ENCODE measurements at regions not wholly inside any gene's neighbourhood (a gene's known extent, or its start where the extent isn't known, plus 50 kb on each side); places are given as distances from the start of the nearest gene placed in this dataset.

DNA sequence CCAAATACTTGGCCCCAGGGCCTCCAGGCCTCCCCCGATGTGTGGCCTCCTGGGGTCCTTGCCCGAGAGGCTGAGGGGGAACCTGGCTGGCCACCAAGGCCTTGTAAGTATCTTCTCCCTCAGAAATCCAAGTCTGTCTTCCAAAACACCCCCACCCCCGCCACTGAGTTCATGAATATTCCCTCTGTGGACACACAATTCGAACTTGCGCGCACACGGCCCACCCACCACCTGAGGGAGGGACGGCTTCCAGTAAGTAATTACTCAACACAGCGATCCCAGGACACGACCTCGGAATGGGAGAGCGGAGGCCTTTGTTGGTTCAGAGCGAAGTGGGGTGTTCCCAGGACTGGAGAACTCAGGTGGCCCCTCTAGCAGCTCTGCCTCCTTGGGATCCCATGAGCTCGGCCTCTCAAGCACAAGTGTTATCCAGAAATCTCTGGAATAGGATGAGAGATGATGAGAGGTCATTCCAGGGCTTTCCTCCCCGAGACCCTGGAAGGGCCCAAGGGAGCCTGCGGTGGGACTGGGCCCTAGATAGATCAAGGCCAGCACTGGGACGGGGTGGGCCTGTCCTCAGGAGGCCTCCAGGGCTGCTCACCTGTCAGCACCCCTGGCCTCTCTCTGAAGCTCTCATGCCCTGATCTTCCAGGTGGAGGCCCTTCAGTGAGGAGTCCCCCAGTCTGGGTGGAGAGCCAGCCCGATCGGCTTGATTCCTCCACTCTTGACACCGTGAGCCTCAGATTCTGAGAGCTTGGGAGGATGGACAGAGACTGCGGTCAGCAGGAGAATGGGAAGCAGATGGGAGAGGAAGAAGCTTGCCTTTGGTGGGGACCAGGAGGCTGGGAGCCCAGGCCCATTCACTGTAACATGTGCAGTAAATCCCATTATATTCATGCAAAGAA lies 219.0 kb upstream of the RTL1 start:
- DNase-seq = no peak

GRCh38 chr14:101123618-101124510 lies 220.3 kb upstream of the RTL1 start:
- no peak for DNase-seq

DNA sequence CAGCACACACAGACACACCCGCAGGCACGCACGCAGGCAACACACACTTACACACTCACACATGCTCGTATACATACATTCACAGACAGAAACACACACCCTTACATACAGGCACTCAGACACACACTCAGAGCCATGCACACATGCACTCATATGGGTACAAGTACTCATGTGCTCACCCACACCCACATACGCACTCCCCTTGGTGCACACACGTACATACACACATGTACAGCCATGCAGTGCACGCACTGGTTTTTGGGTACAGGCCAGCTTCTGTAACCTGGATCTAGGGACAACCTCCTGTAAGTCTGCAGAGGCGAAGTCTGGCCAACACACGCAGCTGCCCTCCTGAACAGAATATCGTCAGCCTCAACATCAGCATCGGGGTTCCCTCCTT lies 221.3 kb upstream of the RTL1 start:
- no peak for DNase-seq

DNA sequence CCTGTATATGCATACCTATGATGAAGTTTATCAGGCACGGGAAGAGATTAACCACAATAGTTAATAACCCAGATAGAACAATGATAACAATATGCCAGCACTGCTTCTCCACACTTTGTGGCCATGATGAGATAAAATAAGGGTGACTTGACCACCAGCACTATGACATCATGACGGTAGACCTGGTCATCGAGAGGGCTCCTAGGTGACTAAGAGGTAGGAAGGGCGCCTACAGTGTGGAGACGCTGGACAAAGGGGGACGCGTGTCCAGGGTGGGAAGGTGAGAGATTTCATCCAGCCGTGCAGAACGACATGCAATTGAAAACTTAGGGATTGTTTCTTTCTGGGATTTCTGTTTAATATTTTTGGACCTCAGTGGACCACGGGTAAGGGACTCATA lies 221.8 kb upstream of the RTL1 start:
- no peak for DNase-seq

GRCh38 chr14:101125719-101126651 lies 222.5 kb upstream of the RTL1 start:
- DNase-seq = no peak

DNA sequence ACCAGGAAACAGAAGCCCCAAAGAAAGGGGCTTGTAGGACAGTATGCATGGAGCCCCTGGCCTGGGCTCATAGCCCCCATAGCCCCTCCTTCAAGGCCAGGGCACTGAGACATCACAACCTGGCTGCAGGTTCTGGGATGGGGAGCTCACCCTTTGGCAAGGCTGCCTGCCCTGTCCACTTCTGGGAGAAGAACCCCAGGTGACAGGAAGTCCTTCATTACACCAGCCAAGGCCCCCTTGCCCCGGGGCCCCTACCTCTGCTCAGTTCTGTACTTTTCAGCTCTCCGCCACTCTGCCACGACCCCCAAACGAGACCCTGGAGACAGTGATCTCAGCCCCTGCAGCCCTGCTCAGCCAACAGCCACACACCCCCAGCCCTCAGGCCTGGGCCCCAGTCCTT lies 223.2 kb upstream of the RTL1 start:
- no peak for DNase-seq

DNA sequence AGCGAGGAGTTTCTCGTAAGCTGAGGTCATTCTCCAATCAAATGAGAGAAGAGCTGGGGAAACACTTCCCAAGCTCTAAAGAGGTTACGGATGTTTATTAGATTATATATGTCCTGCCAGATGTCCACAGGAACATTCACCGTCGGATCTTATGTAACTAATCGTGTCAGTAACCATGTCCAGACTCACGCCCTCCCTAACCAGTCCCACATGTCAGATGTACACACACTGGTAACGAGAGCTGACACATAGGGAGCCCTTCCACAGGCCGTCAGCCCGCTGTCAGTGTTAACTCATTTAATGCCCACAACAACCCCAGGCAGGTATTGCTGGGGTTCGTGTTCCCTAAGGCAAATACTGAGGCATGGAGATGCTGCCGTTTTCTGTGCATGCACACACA lies 223.7 kb upstream of the RTL1 start:
- DNase-seq = no peak

- DNase-seq = no peak
Measured at GRCh38 chr14:101128478-101129321, 225.2 kb upstream of the RTL1 start.

DNA sequence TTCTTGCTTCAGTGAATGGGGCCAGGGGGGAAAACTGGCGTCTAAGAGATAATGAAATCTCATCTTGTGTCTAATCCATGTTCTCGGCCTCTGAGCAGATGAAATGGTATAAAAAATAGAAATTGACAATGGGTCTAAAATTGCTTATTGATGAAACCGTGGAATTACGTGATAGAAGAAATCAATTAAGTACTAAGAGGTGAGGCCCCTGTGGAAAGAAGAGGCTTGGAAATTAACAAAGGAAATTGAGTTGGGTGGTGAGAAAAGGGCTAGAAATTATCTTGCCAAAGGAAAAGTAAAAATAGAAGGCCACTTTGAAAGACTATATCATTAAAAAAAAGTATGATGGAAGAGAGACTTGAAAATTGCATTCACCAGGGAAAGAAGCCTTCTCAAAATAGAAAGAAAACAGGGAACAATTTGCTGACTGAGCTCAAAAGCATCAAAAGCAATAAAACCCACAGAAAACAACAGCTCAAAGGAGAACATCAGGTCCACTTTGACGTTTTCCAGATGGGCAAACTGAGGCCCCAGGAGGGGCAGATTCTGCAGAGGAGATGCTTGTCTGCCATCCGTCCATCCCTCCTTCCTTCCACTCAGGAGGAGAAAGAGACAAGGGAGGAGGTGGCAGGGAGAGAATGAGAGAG lies 226.1 kb upstream of the RTL1 start:
- DNase-seq = no peak

DNA sequence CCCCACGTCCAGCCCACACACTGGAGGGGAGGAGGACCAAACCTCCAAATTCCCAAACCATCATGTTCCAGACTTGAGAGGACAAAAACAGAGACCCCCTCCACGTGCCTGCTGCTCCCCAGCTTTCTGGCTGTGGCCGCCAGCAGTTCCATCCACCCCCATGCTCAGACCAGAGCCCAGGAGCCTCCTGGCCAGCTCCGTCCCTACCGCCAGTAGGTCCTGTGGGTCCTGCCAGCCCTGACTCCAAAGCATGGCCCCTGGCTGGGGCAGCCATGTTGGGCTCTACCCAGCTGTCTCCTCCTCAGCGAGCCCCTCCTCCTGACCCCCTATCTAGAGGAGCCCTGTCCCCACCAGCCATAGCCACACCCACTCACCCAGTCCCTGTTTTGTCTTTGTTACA lies 227.3 kb upstream of the RTL1 start:
- DNase-seq = no peak

- no peak for DNase-seq
Measured at GRCh38 chr14:101131451-101131916, 228.0 kb upstream of the RTL1 start.

DNA sequence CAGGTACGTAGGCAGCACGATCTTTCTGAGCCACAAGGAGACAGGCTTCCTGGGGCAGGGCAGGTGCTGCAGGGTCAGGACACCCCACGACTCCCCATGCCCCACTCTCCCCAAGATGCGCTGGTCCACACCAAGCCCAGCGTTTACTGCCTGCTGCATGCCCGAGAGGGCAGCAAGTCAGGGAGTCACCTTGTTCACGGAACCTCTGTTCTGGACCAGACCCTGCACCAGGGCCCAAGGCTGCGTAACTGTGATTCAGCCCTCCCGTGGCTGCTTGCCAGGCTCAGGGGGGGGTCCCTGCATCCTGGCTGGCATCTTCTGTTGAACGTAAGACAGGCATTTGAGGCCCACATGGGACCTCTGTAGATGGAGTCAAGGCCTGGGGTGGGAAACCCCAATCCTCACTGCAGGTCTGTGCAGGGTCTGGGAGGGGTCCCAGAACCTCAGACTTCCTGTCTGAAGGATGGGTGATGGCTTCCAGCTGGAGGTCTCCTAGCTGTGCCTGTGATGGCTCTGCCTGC lies 228.6 kb upstream of the RTL1 start:
- no peak for DNase-seq

- DNase-seq = no peak
Measured at GRCh38 chr14:101132588-101132987, 229.1 kb upstream of the RTL1 start.

- no peak for DNase-seq
Measured at GRCh38 chr14:101133068-101133467, 229.5 kb upstream of the RTL1 start.

DNA sequence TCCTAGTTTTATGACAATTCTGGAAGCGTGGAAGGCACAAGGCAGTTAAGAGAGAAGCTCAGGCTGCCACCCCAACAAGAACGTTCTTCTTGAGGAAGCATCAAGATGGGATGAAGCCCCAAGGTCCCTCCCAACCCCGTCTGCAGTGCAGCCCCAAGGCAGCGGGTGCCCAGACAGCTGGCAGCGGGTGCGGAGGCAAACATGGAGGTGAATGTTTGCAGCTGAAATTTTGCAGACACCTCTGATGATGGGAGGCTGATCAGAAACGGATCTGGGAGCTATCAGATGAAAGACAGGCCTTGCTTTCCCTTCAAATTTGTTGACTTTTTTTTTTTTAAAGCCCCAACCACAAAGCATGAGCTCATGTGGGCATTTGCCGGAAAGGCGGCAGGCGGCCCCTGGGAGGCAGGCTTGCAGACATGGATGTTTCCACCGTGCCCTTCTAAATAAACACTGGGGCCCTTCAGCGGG lies 230.7 kb upstream of the RTL1 start:
- DNase-seq = no peak

DNA sequence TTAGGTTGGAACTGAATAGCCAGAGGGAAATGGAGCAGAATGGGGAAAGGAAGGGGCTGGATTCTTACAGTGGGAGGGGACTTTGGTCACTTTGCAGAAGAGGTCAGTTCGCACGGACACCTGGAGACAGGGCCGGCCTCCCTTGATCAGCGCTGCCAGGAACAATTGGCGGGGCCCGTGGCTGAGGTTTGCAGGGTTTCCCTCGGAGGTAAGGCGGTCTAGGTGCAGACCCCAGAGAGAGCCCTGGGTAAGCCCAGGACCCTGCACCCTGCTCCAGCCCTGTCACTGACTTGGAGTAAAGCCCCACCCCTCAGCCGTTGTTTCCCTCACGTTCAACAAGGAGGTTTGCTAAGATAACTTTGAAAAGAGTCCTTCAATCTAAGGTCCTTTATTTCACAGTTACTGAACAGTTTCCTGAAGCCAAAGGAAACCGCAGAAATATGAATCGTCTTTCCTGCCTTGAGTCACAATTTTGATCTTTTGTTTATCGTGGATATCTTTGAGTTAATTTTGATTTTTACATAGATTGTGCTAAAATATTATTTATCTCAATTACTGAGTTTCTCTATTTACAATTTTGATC lies 231.4 kb upstream of the RTL1 start:
- DNase-seq = no peak

DNA sequence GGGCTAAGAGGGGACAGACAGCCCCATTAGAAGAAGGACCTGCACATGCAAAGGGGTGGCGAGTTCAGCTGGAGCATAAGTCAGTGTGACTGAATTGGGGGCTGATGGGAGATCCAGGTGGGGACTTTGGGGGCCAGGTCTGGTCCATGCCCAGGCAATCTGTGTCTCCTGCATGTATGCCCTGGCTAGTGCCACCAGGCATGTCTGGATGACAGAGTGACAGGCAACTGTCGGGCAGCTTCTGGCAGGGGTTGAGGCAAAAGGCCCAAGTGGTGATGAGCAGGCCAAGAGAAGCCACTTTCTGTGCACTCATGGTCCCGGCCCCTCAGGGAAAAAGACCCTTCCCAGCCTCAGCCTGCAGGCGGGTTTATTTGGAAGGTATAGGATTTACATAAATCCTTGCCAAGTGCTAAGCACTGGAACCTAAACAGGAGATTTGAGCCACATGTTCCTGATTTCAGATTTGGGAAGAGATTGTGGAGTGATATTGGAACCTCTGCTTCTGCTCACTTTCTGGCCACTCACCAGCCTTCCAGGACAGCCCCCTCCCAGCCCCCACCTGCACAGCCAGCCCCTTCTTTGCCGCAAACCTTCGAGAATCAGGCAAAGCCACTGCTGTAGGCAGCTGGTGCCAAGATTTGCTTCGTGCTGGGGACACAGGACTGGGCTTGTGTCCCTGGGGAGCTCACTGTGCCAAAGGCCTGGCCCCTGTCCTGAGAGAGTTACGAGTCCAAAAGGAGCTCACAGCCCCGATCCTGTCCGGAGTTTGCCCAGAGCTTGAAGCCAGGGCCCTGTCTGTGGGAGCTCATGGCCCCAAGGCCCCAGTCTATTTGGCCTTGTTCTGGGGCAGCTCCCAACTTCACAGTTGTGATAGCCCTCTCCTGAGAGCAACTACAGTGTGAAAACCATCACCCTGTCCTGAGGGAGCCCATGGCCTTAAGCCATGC lies 232.5 kb upstream of the RTL1 start:
- no peak for DNase-seq

DNA sequence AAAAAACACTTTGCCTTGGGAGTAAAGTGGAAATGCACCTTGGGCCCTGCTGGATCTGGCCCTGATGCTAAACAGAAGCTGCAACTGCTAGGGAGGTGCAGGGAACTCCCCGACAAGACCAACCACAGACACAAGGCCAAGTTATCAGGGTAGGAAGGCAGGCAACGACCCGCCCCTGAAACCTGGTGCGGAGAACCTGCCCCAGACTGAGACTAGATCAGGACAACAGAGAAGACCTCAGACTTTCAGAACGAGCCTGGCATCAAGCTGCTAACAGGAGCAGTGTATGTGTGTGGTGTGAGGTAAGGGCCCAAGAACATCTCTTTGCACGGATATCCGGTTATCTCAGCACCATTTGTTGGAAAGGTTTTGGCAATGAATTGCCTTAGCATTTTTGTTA lies 233.7 kb upstream of the RTL1 start:
- no peak for DNase-seq

DNA sequence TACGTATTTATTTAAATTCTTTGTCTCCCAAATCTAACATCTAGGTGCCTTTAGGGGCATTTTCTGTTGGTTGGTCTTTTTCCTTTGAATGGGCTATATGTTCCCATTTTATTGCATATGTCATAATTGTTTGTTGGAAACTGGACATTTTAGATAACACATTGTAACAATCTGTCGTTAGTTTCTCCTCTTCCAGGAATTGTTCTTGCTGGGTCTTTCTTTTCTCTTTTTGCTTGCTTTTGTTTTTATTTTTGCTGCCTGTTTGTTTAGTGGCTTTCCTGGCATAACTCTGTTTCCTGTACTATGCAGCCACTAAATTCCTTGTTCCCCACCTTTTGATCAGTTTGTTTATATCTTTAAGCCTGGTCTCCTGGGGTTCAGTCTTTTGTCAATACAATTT lies 244.3 kb upstream of the RTL1 start:
- DNase-seq = no peak

Data from central memory CD4-positive, alpha-beta T cell (primary cell).